ENCODE measurements at regions not wholly inside any gene's neighbourhood (a gene's known extent, or its start where the extent isn't known, plus 50 kb on each side); places are given as distances from the start of the nearest gene placed in this dataset.

DNA sequence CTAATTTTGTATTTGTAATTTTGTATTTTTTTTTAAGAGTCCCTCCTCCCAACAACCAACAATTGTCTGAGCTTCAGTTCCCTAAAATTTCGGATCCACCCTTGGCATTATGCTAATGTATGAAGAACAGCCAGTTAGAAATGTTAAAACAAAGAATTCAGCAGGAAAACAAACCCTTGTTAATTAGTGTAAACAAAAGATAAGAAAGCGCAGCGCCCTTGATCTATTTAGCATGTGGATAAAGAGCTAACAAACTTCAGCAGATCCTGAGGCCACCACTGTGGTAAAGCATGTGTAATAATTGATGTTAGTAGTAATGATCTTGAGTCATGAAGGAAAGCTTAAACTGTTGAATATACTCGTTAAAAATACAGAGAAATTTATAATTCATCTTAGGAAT is 199.8 kb downstream of the TMX1 start:
- Histone ChIP-seq H3K27me3 (replicated peaks; ENCODE audit: insufficient read depth, low read depth, low read length, poor library complexity) (peaks cover 4% of the 10 kb centered on the region), H3K36me3 (ENCODE audit: insufficient read depth, low read length, poor library complexity, severe bottlenecking) (no peaks in the 10 kb centered on the region), H3K4me3 (ENCODE audit: low read depth, low read length, poor library complexity, severe bottlenecking) (no peak overlapping the region), H3K27ac (ENCODE audit: low read depth, low read length, poor library complexity, severe bottlenecking) (no peak overlapping the region), H3K9me3 (ENCODE audit: low read depth, low read length, poor library complexity, severe bottlenecking) (no peaks in the 10 kb centered on the region), H3K4me1 (ENCODE audit: insufficient read depth, low read length, poor library complexity, severe bottlenecking) (no peaks in the 10 kb centered on the region)
- no peak for TF ChIP-seq CTCF (conservative IDR thresholded peaks at IDR 0.05; ENCODE audit: low read depth, low read length)
- BruUV-seq (replicated peaks) = no TSS peak
- DNase-seq (ENCODE audit: low spot score) = no peak
- POLR2A ChIA-PET (ENCODE audit: low non-redundant PET) = no interaction called here
- CTCF ChIA-PET = no interaction called here
- intact Hi-C loops (cut with micrococcal nuclease; ENCODE audit: unreplicated experiment) = no loop called here

GRCh38 chr14:51441001-51441400 is 201.0 kb downstream of the TMX1 start:
- DNase-seq (ENCODE audit: low spot score) = no peak
- intact Hi-C loops (cut with micrococcal nuclease; ENCODE audit: unreplicated experiment) = no loop called here
- CTCF ChIA-PET = no interaction called here
- Histone ChIP-seq H3K27ac (ENCODE audit: low read depth, low read length, poor library complexity, severe bottlenecking) (no peak overlapping the region), H3K36me3 (ENCODE audit: insufficient read depth, low read length, poor library complexity, severe bottlenecking) (no peaks in the 10 kb centered on the region), H3K4me1 (ENCODE audit: insufficient read depth, low read length, poor library complexity, severe bottlenecking) (no peaks in the 10 kb centered on the region), H3K27me3 (replicated peaks; ENCODE audit: insufficient read depth, low read depth, low read length, poor library complexity) (peaks cover 4% of the 10 kb centered on the region), H3K9me3 (ENCODE audit: low read depth, low read length, poor library complexity, severe bottlenecking) (no peaks in the 10 kb centered on the region), H3K4me3 (ENCODE audit: low read depth, low read length, poor library complexity, severe bottlenecking) (no peak overlapping the region)
- TF ChIP-seq CTCF (conservative IDR thresholded peaks at IDR 0.05; ENCODE audit: low read depth, low read length) (no peak), EZH2 (IDR thresholded peaks at IDR 0.05; ENCODE audit: borderline replicate concordance, low read depth, low read length, poor library complexity, severe bottlenecking) (no peak)
- no TSS peak for BruUV-seq (replicated peaks)
- POLR2A ChIA-PET (ENCODE audit: low non-redundant PET) = no interaction called here

- no peak for DNase-seq (ENCODE audit: low spot score)
- ChIA-PET POLR2A (ENCODE audit: low non-redundant PET) (no interaction called here), CTCF (no interaction called here)
- Histone ChIP-seq H3K27me3 (replicated peaks; ENCODE audit: insufficient read depth, low read depth, low read length, poor library complexity) (peaks cover 4% of the 10 kb centered on the region), H3K36me3 (ENCODE audit: insufficient read depth, low read length, poor library complexity, severe bottlenecking) (no peaks in the 10 kb centered on the region), H3K27ac (ENCODE audit: low read depth, low read length, poor library complexity, severe bottlenecking) (no peak overlapping the region), H3K4me3 (ENCODE audit: low read depth, low read length, poor library complexity, severe bottlenecking) (no peak overlapping the region), H3K4me1 (ENCODE audit: insufficient read depth, low read length, poor library complexity, severe bottlenecking) (no peaks in the 10 kb centered on the region), H3K9me3 (ENCODE audit: low read depth, low read length, poor library complexity, severe bottlenecking) (no peaks in the 10 kb centered on the region)
- TF ChIP-seq EZH2 (IDR thresholded peaks at IDR 0.05; ENCODE audit: borderline replicate concordance, low read depth, low read length, poor library complexity, severe bottlenecking) (no peak), CTCF (conservative IDR thresholded peaks at IDR 0.05; ENCODE audit: low read depth, low read length) (no peak)
- intact Hi-C loops (cut with micrococcal nuclease; ENCODE audit: unreplicated experiment) = no loop called here
- BruUV-seq (replicated peaks) = no TSS peak
Observed at GRCh38 chr14:51442513-51443175, 202.6 kb downstream of the TMX1 start.

Data from A673 (cell line).